ENCODE measurements at regions not wholly inside any gene's neighbourhood (a gene's known extent, or its start where the extent isn't known, plus 50 kb on each side); places are given as distances from the start of the nearest gene placed in this dataset.

- no peaks in the 10 kb centered on the region for H3K36me3 ChIP-seq (ENCODE audit: control insufficient read depth in 1 of 2, insufficient read depth in 2 of 2, low read length in 2 of 2)
- ChIA-PET POLR2A (no interaction called here), CTCF (no interaction called here), RAD21 (ENCODE audit: low non-redundant PET in 1 of 2, low total read pairs in 2 of 2, uncharacterized antibody in 2 of 2, unreplicated experiment in 2 of 2) (no interaction called here)
- intact Hi-C loops (cut with micrococcal nuclease): no loop called here
- H4K20me1 ChIP-seq (ENCODE audit: insufficient read depth): no peaks in the 10 kb centered on the region
- no peak overlapping the region for H3K27ac ChIP-seq (ENCODE audit: low read depth, low read length)
- H3K4me1 ChIP-seq (ENCODE audit: control insufficient read depth in 1 of 2, insufficient read depth in 2 of 2, low read length in 2 of 2): no peaks in the 10 kb centered on the region
- TF ChIP-seq TCF7L2 (IDR thresholded peaks at IDR 0.05; ENCODE audit: borderline replicate concordance, extremely low read depth, insufficient read depth, insufficient read length): no peak
- no peak for TF ChIP-seq EZH2 (IDR thresholded peaks at IDR 0.05)
- TF ChIP-seq SP1 (IDR thresholded peaks at IDR 0.05; ENCODE audit: low read depth): no peak
- no peak for TF ChIP-seq RAD21 (IDR thresholded peaks at IDR 0.05; ENCODE audit: low read depth)
- no peak for TF ChIP-seq JUND (IDR thresholded peaks at IDR 0.05)
- no peak for TF ChIP-seq YY1 (IDR thresholded peaks at IDR 0.05; ENCODE audit: extremely low read depth, insufficient replicate concordance, low read depth, low read length)
- TF ChIP-seq ZFX (IDR thresholded peaks at IDR 0.05): no peak
- TF ChIP-seq FOSL1 (IDR thresholded peaks at IDR 0.05; ENCODE audit: low read depth): no peak
- TF ChIP-seq ZBTB33 (IDR thresholded peaks at IDR 0.05; ENCODE audit: extremely low read depth, insufficient replicate concordance, low read length): no peak
- no peak for TF ChIP-seq CEBPB (IDR thresholded peaks at IDR 0.05; ENCODE audit: low read depth)
- TF ChIP-seq ZNF274 (IDR thresholded peaks at IDR 0.05; ENCODE audit: low read depth, low read length): no peak
- TF ChIP-seq ELF1 (IDR thresholded peaks at IDR 0.05; ENCODE audit: borderline replicate concordance, low read depth): no peak
- TF ChIP-seq SRF (IDR thresholded peaks at IDR 0.05; ENCODE audit: low read depth): no peak
- TF ChIP-seq CBX3 (IDR thresholded peaks at IDR 0.05; ENCODE audit: low read depth): no peak
- no peaks in the 10 kb centered on the region for H3K27me3 ChIP-seq (ENCODE audit: insufficient read depth, low read length)
- no peak overlapping the region for H3K4me3 ChIP-seq (replicated peaks in 1 of 2; ENCODE audit: low read depth in 1 of 2, low read length in 2 of 2)
- no peak for ATAC-seq
- H3K9me3 ChIP-seq (ENCODE audit: control insufficient read depth in 1 of 2, insufficient read depth in 1 of 2, low read depth in 1 of 2, low read length in 2 of 2): no peaks in the 10 kb centered on the region
- H2AFZ ChIP-seq (ENCODE audit: low read depth, low read length, poor library complexity, severe bottlenecking): no peak overlapping the region
- H3K79me2 ChIP-seq (ENCODE audit: insufficient read depth, low read length): no peaks in the 10 kb centered on the region
- no peaks in the 10 kb centered on the region for H3K9me2 ChIP-seq (ENCODE audit: insufficient read depth)
- no TSS peak for BruUV-seq (replicated peaks)
- DNase-seq (ENCODE audit: low read depth, low spot score): no peak
- H3K9ac ChIP-seq (ENCODE audit: low read length): no peak overlapping the region
- no peak overlapping the region for H3K4me2 ChIP-seq (ENCODE audit: low read length)
These were observed 289.5 kb upstream of the SLC30A5 start for GRCh38 chr5:68804343-68804742.

Data from HCT116 (cell line).